Cardiac muscle cell (in vitro differentiated cells and primary cell): ENCODE measurements at regions not wholly inside any gene's neighbourhood (a gene's known extent, or its start where the extent isn't known, plus 50 kb on each side); places are given as distances from the start of the nearest gene placed in this dataset.

ENCODE experiments used
- DNase-seq, 2 donors: peaks; one replicate each; pipeline versions ENCODE4 v3.0.0 to v3.0.0-alpha.2; 2010 to 2017; ENCODE audit warnings: low read depth in 1 of 2, low spot score in 1 of 2
- H3K27ac ChIP-seq: fragments of 200-600 bp; sonication (generic); 2 replicates; pipeline ENCODE4 v1.5.1; 2016
- H3K27me3 ChIP-seq: fragments of 200-600 bp; sonication (generic); 2 replicates; pipeline ENCODE4 v1.6.0; 2016; ENCODE audit warnings: control low read depth
- H3K36me3 ChIP-seq: fragments of 200-600 bp; sonication (generic); 2 replicates; pipeline ENCODE4 v1.5.1; 2016; ENCODE audit warnings: control low read depth
- H3K4me1 ChIP-seq: fragments of 200-600 bp; sonication (generic); 2 replicates; pipeline ENCODE4 v1.8.1; 2017; ENCODE audit warnings: low read depth, mild to moderate bottlenecking, mixed run types
- H3K4me3 ChIP-seq: fragments of 200-600 bp; sonication (generic); 2 replicates; pipeline ENCODE4 v1.5.1; 2016; ENCODE audit warnings: mild to moderate bottlenecking
- H3K9me3 ChIP-seq: fragments of 200-600 bp; sonication (generic); 2 replicates; pipeline ENCODE4 v1.5.1; 2017; ENCODE audit warnings: low read depth, mild to moderate bottlenecking, control low read depth
- TF ChIP-seq, protein P1 (sequence below): IDR thresholded peaks from 2 replicates; pipeline ENCODE4 v1.5.1; 2012; ENCODE audit warnings: low read depth, mild to moderate bottlenecking, low read length

DNA sequence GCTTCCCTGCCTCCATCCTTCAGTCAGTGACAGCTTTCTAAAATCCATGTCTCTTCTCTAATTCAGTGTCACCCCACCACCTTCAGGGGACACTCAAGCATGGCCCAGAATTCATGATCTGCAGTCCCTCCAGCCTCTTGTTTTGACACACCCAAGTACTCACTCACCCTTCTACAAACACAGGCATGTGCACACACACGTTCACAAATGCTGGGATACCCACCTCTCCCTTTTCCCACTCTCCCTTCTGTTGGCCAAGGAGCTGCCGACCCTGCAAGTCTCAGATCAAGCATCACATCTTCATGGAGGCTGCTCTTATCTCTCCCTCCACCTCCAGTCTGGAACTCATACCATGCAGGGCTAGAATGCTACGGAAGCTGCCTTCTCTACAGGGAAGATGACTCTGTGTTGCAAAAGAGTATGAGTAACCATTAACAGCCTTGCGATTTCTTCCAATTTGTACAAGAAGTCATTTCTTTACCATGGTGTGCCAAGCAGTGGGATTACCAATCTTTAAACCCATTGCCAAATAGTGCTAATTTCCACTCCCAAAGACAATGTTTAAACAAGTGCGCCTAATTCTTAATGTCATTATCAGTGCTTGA, 196.1 kb downstream of the BCL11B start:
- TF ChIP-seq, protein P1, sequence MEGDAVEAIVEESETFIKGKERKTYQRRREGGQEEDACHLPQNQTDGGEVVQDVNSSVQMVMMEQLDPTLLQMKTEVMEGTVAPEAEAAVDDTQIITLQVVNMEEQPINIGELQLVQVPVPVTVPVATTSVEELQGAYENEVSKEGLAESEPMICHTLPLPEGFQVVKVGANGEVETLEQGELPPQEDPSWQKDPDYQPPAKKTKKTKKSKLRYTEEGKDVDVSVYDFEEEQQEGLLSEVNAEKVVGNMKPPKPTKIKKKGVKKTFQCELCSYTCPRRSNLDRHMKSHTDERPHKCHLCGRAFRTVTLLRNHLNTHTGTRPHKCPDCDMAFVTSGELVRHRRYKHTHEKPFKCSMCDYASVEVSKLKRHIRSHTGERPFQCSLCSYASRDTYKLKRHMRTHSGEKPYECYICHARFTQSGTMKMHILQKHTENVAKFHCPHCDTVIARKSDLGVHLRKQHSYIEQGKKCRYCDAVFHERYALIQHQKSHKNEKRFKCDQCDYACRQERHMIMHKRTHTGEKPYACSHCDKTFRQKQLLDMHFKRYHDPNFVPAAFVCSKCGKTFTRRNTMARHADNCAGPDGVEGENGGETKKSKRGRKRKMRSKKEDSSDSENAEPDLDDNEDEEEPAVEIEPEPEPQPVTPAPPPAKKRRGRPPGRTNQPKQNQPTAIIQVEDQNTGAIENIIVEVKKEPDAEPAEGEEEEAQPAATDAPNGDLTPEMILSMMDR = no peak
- Histone ChIP-seq H3K4me1 (no peaks in the 10 kb centered on the region), H3K9me3 (no peaks in the 10 kb centered on the region), H3K36me3 (no peaks in the 10 kb centered on the region), H3K27me3 (no peaks in the 10 kb centered on the region), H3K27ac (no peak overlapping the region), H3K4me3 (no peak overlapping the region)
- no peak for DNase-seq

DNA sequence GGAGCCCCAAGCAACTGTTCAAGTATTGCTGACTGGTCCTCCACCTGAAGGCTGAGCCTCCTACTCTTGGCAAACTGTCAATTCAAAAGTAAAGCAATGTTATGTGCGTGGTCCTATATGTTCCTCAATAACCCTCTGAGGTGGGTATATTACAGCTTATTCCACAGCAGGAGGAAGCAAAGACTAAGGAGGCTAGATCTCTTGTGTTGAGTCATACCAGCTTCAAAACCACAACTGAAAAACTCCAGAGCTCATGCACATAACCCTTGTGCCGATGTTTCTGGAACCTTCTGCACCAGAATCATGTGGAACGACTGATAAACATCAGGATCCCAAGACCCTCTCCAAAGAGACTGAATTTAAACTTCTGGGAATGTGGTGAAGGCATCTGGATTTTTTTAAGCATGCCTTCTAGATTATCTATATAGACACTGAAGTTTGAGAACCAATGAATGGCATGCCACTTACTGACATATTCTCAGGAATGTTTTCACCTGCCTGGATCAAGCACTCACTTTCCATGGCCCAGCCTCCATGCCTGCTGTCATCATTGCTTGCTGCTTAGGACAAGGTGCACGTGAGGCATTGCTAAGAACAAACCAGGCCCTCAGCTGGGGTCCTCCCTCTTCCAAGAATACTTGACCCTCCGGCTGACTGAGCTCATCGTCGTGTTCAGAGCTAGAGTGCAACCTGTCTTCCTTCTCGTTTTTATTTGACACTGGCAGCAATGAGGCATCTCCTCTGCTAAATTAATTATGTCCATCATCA, 194.7 kb downstream of the BCL11B start:
- DNase-seq = no peak
- Histone ChIP-seq H3K36me3 (no peaks in the 10 kb centered on the region), H3K4me3 (no peak overlapping the region), H3K27me3 (no peaks in the 10 kb centered on the region), H3K4me1 (no peaks in the 10 kb centered on the region), H3K9me3 (no peaks in the 10 kb centered on the region), H3K27ac (no peak overlapping the region)
- TF ChIP-seq, protein P1 = no peak

DNA sequence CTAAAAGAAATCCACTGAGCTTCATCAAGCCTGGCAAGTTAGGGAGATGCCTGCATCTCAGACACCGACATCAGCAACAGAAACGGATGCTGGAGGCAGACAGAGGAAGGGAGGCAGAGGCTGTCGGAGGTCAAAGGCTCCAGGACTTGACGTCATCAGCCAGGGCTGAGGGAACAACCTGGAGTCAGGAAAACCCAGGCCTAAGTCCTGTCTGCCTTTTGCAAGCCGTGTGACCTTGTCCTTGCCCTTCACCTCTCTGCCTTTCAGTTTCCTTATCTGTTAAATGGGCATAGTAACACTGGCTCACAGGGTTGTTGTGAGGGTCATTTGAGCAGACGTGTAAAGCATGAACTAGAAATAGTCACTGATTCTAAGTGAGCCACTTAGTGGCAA, 194.2 kb downstream of the BCL11B start:
- no peaks in the 10 kb centered on the region for H3K4me1 ChIP-seq
- no peaks in the 10 kb centered on the region for H3K9me3 ChIP-seq
- TF ChIP-seq, protein P1 = no peak
- H3K27me3 ChIP-seq = no peaks in the 10 kb centered on the region
- DNase-seq = no peak
- no peak overlapping the region for H3K27ac ChIP-seq
- H3K36me3 ChIP-seq = no peaks in the 10 kb centered on the region
- H3K4me3 ChIP-seq = no peak overlapping the region

DNA sequence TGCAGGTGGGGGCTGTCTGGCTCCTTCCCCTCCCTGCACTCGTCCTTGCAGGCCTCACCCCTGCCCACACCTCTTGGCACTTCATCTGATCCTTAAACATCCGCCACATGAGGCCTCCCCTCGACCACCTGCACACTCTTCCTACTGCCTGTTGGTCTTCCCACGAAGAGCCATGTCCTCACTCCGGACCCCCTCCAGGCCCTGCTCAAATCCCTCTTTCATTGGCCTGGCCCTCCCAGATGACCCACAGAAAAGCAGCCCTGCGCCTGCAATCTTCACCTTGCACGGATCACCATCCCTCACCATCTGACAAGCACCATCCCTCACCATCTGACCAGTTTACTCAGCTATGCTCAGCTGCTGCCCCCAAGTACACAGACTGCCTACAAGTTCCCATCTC, 193.6 kb downstream of the BCL11B start:
- no peak overlapping the region for H3K27ac ChIP-seq
- H3K36me3 ChIP-seq = no peaks in the 10 kb centered on the region
- H3K4me3 ChIP-seq = no peak overlapping the region
- DNase-seq = no peak
- H3K4me1 ChIP-seq = no peaks in the 10 kb centered on the region
- H3K27me3 ChIP-seq = no peaks in the 10 kb centered on the region
- TF ChIP-seq, protein P1 = no peak
- no peaks in the 10 kb centered on the region for H3K9me3 ChIP-seq

DNA sequence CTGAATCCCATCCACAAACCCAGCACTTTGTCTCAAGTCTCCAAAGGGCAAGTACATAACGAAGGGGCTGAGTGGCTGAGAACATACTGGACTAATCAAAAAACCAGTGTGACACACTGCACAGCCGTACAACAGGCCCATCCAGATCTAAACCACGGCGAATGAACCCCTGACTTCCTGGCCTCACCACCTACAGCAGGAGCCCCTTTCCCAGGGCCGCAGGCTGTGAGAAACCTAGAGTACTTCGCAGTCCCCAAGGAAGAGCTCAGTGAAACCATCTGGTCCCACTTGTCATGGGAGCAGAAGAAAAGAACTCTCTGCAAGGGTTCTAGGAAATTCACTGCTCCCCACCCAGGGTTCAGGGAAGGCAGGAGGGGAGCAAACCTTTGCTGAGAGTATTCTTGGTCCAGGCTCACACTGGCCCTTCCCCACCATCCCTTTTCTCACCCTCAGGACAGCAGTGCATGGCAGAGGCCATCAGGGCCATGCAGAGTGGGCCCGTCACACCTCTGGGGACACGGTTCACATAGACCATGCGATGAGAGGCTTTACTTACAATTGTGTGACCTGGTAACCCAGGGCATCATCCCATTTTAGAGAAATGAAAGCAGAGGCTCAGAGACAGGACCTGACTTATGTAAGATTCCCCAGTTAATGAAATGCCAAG, 192.8 kb downstream of the BCL11B start:
- no peaks in the 10 kb centered on the region for H3K4me1 ChIP-seq
- DNase-seq = no peak
- H3K27me3 ChIP-seq = no peaks in the 10 kb centered on the region
- no peaks in the 10 kb centered on the region for H3K9me3 ChIP-seq
- H3K36me3 ChIP-seq = no peaks in the 10 kb centered on the region
- no peak overlapping the region for H3K4me3 ChIP-seq
- H3K27ac ChIP-seq = no peak overlapping the region
- TF ChIP-seq, protein P1 = no peak
